DND-41 (cell line): ENCODE measurements at regions not wholly inside any gene's neighbourhood (a gene's known extent, or its start where the extent isn't known, plus 50 kb on each side); places are given as distances from the start of the nearest gene placed in this dataset.

Experiments used
- ATAC-seq: fragments of 200-7000 bp; cut with Tn5 transposase; 3 replicates; pipeline ENCODE4 v1.9.1; 2021; ENCODE audit warnings: low read depth; ENCODE audit not compliant: insufficient read depth
- DNase-seq: peaks from one replicate; pipeline ENCODE4 v3.0.0-alpha.2; 2020
- H2AFZ ChIP-seq: 2 replicates; pipeline ENCODE4 v1.6.0; 2012; ENCODE audit warnings: low read depth, low read length
- H3K27ac ChIP-seq: 2 replicates; pipeline ENCODE4 v1.5.1; 2012; ENCODE audit warnings: low read length, inconsistent platforms
- H3K27me3 ChIP-seq: fragments of 200-600 bp; sonication (generic); 2 replicates; pipeline ENCODE4 v1.6.0; 2012; ENCODE audit warnings: low read length, mild to moderate bottlenecking, inconsistent platforms; ENCODE audit not compliant: insufficient read depth, poor library complexity
- H3K36me3 ChIP-seq: 2 replicates; pipeline ENCODE4 v1.5.1; 2012; ENCODE audit warnings: low read length, inconsistent platforms; ENCODE audit not compliant: insufficient read depth
- H3K4me1 ChIP-seq: 2 replicates; pipeline ENCODE4 v1.5.1; 2012; ENCODE audit warnings: mild to moderate bottlenecking, low read length; ENCODE audit not compliant: insufficient read depth
- H3K4me2 ChIP-seq: 2 replicates; pipeline ENCODE4 v1.6.0; 2012; ENCODE audit warnings: mild to moderate bottlenecking, moderate library complexity, low read length, inconsistent platforms; ENCODE audit not compliant: insufficient read depth
- H3K4me3 ChIP-seq, 2 experiments: fragments of 200-600 bp in 1 of 2; shearing (Covaris generic) in 1 of 2; 2 replicates each; pipeline ENCODE4 v1.5.1; 2012 to 2016; ENCODE audit warnings: inconsistent platforms in 2 of 2, low read length in 2 of 2, mild to moderate bottlenecking in 2 of 2, low read depth in 1 of 2, moderate library complexity in 1 of 2
- H3K79me2 ChIP-seq: 2 replicates; pipeline ENCODE4 v1.6.0; 2012; ENCODE audit warnings: low read length, inconsistent platforms; ENCODE audit not compliant: insufficient read depth
- H3K9ac ChIP-seq: 2 replicates; pipeline ENCODE4 v1.6.0; 2012; ENCODE audit warnings: low read depth, mild to moderate bottlenecking, inconsistent platforms, low read length, moderate library complexity
- H3K9me3 ChIP-seq: 2 replicates; pipeline ENCODE4 v1.5.1; 2012; ENCODE audit warnings: low read length, moderate library complexity, mild to moderate bottlenecking, inconsistent platforms; ENCODE audit not compliant: insufficient read depth, severe bottlenecking
- H4K20me1 ChIP-seq: 2 replicates; pipeline ENCODE4 v1.6.0; 2012; ENCODE audit warnings: low read length; ENCODE audit not compliant: insufficient read depth
- EZH2 ChIP-seq: IDR thresholded peaks from 3 replicates; pipeline ENCODE4 v1.6.1; 2012; ENCODE audit warnings: borderline replicate concordance, low read depth, mild to moderate bottlenecking, moderate library complexity, low read length, inconsistent platforms; ENCODE audit not compliant: severe bottlenecking
- TF ChIP-seq, protein P1 (sequence below): IDR thresholded peaks from 2 replicates; pipeline ENCODE4 v1.5.1; 2012; ENCODE audit warnings: borderline replicate concordance, low read length, moderate library complexity, mild to moderate bottlenecking; ENCODE audit not compliant: poor library complexity, severe bottlenecking; ENCODE audit errors: extremely low read depth

DNA sequence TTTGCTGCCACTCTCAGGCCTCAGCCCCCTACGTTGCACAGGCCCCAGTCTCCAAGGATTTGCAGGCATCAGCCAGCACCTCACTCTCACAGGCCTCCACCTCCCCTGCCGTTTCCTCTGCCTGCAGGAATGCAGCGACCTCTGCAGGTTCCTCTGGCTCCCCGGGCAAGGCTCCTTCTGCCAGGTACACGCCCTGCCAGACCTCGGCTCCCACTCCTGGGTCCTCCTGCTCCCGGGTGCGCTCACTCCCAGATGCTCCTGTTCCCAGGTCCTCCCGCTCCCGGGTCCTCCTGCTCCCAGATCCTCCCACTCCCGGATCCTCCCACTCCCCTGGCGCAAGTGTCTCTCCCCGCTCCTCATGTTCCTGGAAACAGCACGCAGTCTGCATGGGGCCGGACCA, 144.4 kb upstream of the RADX start:
- H3K27ac ChIP-seq = no peak overlapping the region
- no peaks in the 10 kb centered on the region for H3K4me1 ChIP-seq
- ATAC-seq (no peak), DNase-seq (no peak)
- H3K9me3 ChIP-seq = no peaks in the 10 kb centered on the region
- no peak overlapping the region for H3K9ac ChIP-seq
- H3K4me2 ChIP-seq = no peak overlapping the region
- no peaks in the 10 kb centered on the region for H4K20me1 ChIP-seq
- H3K36me3 ChIP-seq = no peaks in the 10 kb centered on the region
- H2AFZ ChIP-seq = no peak overlapping the region
- H3K4me3 ChIP-seq = no peak overlapping the region
- TF ChIP-seq, protein P1, sequence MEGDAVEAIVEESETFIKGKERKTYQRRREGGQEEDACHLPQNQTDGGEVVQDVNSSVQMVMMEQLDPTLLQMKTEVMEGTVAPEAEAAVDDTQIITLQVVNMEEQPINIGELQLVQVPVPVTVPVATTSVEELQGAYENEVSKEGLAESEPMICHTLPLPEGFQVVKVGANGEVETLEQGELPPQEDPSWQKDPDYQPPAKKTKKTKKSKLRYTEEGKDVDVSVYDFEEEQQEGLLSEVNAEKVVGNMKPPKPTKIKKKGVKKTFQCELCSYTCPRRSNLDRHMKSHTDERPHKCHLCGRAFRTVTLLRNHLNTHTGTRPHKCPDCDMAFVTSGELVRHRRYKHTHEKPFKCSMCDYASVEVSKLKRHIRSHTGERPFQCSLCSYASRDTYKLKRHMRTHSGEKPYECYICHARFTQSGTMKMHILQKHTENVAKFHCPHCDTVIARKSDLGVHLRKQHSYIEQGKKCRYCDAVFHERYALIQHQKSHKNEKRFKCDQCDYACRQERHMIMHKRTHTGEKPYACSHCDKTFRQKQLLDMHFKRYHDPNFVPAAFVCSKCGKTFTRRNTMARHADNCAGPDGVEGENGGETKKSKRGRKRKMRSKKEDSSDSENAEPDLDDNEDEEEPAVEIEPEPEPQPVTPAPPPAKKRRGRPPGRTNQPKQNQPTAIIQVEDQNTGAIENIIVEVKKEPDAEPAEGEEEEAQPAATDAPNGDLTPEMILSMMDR = no peak
- no peak for TF ChIP-seq EZH2
- H3K27me3 ChIP-seq = no peaks in the 10 kb centered on the region
- H3K79me2 ChIP-seq = no peaks in the 10 kb centered on the region

DNA sequence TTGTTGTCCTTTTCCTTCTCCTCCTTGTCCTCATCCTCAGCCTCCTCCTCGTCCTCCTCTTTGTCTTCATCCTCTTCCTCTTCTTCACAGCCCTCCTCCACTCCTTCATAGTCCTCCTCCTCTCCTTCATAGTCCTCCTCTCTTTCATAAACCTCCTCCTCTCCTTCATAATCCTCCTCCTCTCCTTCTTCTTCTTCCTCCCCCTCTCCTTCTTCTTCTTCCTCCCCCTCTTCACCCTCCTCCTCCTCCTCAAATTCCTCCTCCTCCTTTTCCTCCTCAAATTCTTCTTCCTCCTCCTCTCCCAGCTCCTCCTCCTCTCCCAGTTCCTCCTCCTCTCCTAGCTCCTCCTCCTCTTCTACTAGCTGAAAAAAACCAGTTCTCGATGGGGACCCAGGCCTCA, 143.8 kb upstream of the RADX start:
- Histone ChIP-seq H3K79me2 (no peaks in the 10 kb centered on the region), H3K4me3 (no peak overlapping the region), H3K4me1 (no peaks in the 10 kb centered on the region), H3K4me2 (no peak overlapping the region), H4K20me1 (no peaks in the 10 kb centered on the region), H2AFZ (no peak overlapping the region), H3K9me3 (no peaks in the 10 kb centered on the region), H3K27me3 (no peaks in the 10 kb centered on the region), H3K9ac (no peak overlapping the region), H3K27ac (no peak overlapping the region), H3K36me3 (no peaks in the 10 kb centered on the region)
- no peak for TF ChIP-seq EZH2
- TF ChIP-seq, protein P1 = no peak
- ATAC-seq (no peak), DNase-seq (no peak)

DNA sequence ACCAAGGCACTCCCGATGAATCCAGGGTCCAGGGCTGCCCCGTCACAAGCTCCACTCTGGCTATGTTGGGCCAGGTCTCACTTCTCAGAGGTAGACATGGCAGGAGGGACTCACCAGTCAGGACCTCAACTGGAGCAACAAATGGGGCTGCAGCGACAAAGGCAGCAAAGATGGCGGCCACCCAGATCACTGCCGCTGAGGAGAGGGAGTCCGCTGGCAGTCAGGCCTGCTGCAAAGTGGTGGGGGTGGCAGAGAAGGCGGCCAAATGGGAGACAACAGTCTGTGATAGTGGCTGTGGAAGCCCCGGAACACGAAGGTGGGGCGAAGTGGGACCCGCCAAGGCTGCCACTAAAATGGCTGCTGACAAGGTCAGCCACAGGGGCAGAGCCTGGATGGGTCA, 143.3 kb upstream of the RADX start:
- Histone ChIP-seq H3K9me3 (no peaks in the 10 kb centered on the region), H3K4me2 (no peak overlapping the region), H3K4me3 (no peak overlapping the region), H3K27ac (no peak overlapping the region), H3K79me2 (no peaks in the 10 kb centered on the region), H3K27me3 (no peaks in the 10 kb centered on the region), H3K4me1 (no peaks in the 10 kb centered on the region), H3K9ac (no peak overlapping the region), H4K20me1 (no peaks in the 10 kb centered on the region), H2AFZ (no peak overlapping the region), H3K36me3 (no peaks in the 10 kb centered on the region)
- ATAC-seq = no peak
- no peak for DNase-seq
- TF ChIP-seq, protein P1 = no peak
- TF ChIP-seq EZH2 = no peak

DNA sequence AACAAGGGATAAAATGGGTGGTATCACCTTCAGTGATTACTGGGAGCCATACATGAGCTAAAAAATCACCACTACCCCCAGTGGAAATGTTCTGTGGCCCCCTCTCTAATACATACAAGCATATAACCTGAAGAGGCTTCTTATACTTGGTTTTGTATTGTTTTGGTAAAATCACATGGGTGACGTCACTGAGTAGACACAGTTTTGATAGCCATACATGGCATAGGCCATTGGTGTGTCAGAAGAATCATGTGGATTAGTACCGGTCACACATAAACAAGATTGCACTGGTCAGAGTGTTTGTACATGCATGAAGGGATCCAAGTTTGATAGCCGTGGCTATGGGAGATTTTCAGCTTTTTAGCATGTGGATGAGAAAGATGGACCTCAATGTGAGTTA, 131.9 kb upstream of the RADX start:
- H3K79me2 ChIP-seq = no peaks in the 10 kb centered on the region
- H3K9me3 ChIP-seq = no peaks in the 10 kb centered on the region
- no peaks in the 10 kb centered on the region for H3K36me3 ChIP-seq
- no peak overlapping the region for H3K4me3 ChIP-seq
- H3K9ac ChIP-seq = no peak overlapping the region
- H2AFZ ChIP-seq = no peak overlapping the region
- no peak for DNase-seq
- ATAC-seq = no peak
- no peak overlapping the region for H3K4me2 ChIP-seq
- H4K20me1 ChIP-seq = no peaks in the 10 kb centered on the region
- H3K27ac ChIP-seq = no peak overlapping the region
- no peaks in the 10 kb centered on the region for H3K27me3 ChIP-seq
- no peak for TF ChIP-seq EZH2
- TF ChIP-seq, protein P1 = no peak
- no peaks in the 10 kb centered on the region for H3K4me1 ChIP-seq
